Stimulated activated CD4-positive, alpha-beta T cell treated with anti-CD3 and anti-CD28 coated beads, Interleukin-1b, Interleukin-23, amount 100 ng/mL, for 24 hours (primary cell): ENCODE measurements at regions not wholly inside any gene's neighbourhood (a gene's known extent, or its start where the extent isn't known, plus 50 kb on each side); places are given as distances from the start of the nearest gene placed in this dataset.

Experiments
- DNase-seq, 4 experiments: peaks; one replicate each; pipeline ENCODE4 v3.0.0-alpha.2; 2020; ENCODE audit warnings: low read depth in 4 of 4, low spot score in 1 of 4

- DNase-seq = no peak
These were observed 107.1 kb upstream of the PKDCC start for GRCh38 chr2:41940745-41941063.

GRCh38 chr2:41941831-41942230 is 106.0 kb upstream of the PKDCC start:
- no peak for DNase-seq

GRCh38 chr2:41942278-41942677 is 105.5 kb upstream of the PKDCC start:
- DNase-seq = no peak

GRCh38 chr2:41943159-41943558 is 104.7 kb upstream of the PKDCC start:
- DNase-seq = no peak

- no peak for DNase-seq
These were observed 103.5 kb upstream of the PKDCC start for GRCh38 chr2:41944220-41944880.

GRCh38 chr2:41947701-41948396 is 100.0 kb upstream of the PKDCC start:
- no peak for DNase-seq

GRCh38 chr2:41948397-41948763 is 99.4 kb upstream of the PKDCC start:
- no peak for DNase-seq

- DNase-seq = no peak
These were observed 98.5 kb upstream of the PKDCC start for GRCh38 chr2:41949091-41949882.

- no peak for DNase-seq
These were observed 97.7 kb upstream of the PKDCC start for GRCh38 chr2:41949883-41950665.

GRCh38 chr2:41950666-41950960 is 97.2 kb upstream of the PKDCC start:
- DNase-seq = no peak

GRCh38 chr2:41954304-41955291 is 93.2 kb upstream of the PKDCC start:
- DNase-seq = no peak

- DNase-seq = no peak
These were observed 92.3 kb upstream of the PKDCC start for GRCh38 chr2:41955316-41956043.

- no peak for DNase-seq
These were observed 90.4 kb upstream of the PKDCC start for GRCh38 chr2:41957431-41957830.

- no peak for DNase-seq
These were observed 89.6 kb upstream of the PKDCC start for GRCh38 chr2:41958251-41958650.

- no peak for DNase-seq
These were observed 89.0 kb upstream of the PKDCC start for GRCh38 chr2:41958775-41959174.

- DNase-seq = no peak
These were observed 88.1 kb upstream of the PKDCC start for GRCh38 chr2:41959760-41960159.

GRCh38 chr2:41962922-41963622 is 84.7 kb upstream of the PKDCC start:
- DNase-seq = no peak

- DNase-seq = no peak
These were observed 83.9 kb upstream of the PKDCC start for GRCh38 chr2:41963661-41964525.
